A673 (cell line): ENCODE measurements at regions not wholly inside any gene's neighbourhood (a gene's known extent, or its start where the extent isn't known, plus 50 kb on each side); places are given as distances from the start of the nearest gene placed in this dataset.

Experiments
- CTCF ChIP-seq: fragments of 300-800, 200-600 bp; sonication (generic); conservative IDR thresholded peaks from 2 replicates; pipeline ENCODE4 v1.5.1; 2017; ENCODE audit warnings: low read depth, mild to moderate bottlenecking, antibody characterized with exemption, low read length, moderate library complexity, mixed read lengths
- EZH2 ChIP-seq: fragments of 200-600 bp; sonication (generic); IDR thresholded peaks from 2 replicates; pipeline ENCODE4 v1.6.1; 2017; ENCODE audit warnings: borderline replicate concordance, low read depth, mild to moderate bottlenecking, mixed read lengths, antibody characterized with exemption, low read length; ENCODE audit not compliant: poor library complexity, severe bottlenecking

- TF ChIP-seq CTCF (no peak), EZH2 (no peak)
Measured at GRCh38 chr1:55323760-55324159, 108.6 kb upstream of the USP24 start.
